ENCODE measurements at regions not wholly inside any gene's neighbourhood (a gene's known extent, or its start where the extent isn't known, plus 50 kb on each side); places are given as distances from the start of the nearest gene placed in this dataset.

GRCh38 chr12:124075841-124076240 lies 102.8 kb downstream of the ZNF664 start:
- TF ChIP-seq CTCF (conservative IDR thresholded peaks at IDR 0.05; ENCODE audit: low read length) (no peak), EZH2phosphoT487 (IDR thresholded peaks at IDR 0.05; ENCODE audit: borderline replicate concordance, low read depth, low read length) (no peak)
